Activated naive CD8-positive, alpha-beta T cell treated with anti-CD3 and anti-CD28 coated beads for 36 hours (primary cell): ENCODE measurements at regions not wholly inside any gene's neighbourhood (a gene's known extent, or its start where the extent isn't known, plus 50 kb on each side); places are given as distances from the start of the nearest gene placed in this dataset.
"Not testable (repeated sequence)": the region's sequence is repeated elsewhere in the genome, so short reads cannot be mapped to it uniquely, and the experiment has no call there.

Experiments used
- DNase-seq: peaks from one replicate; pipeline ENCODE4 v3.0.0; 2021
- H3K27ac Mint-ChIP-seq: one replicate; pipeline ENCODE4 v1.8.0; 2022; ENCODE audit warnings: mild to moderate bottlenecking, moderate library complexity, mixed read lengths
- H3K27me3 Mint-ChIP-seq: one replicate; pipeline ENCODE4 v1.8.0; 2022; ENCODE audit warnings: mild to moderate bottlenecking, mixed read lengths
- H3K36me3 Mint-ChIP-seq: one replicate; pipeline ENCODE4 v1.8.0; 2021; ENCODE audit warnings: mild to moderate bottlenecking, mixed read lengths
- H3K4me1 Mint-ChIP-seq: one replicate; pipeline ENCODE4 v1.8.0; 2021; ENCODE audit warnings: mixed read lengths
- H3K4me3 Mint-ChIP-seq: one replicate; pipeline ENCODE4 v1.8.0; 2022; ENCODE audit warnings: mild to moderate bottlenecking, moderate library complexity, mixed read lengths
- H3K9me3 Mint-ChIP-seq: one replicate; pipeline ENCODE4 v1.8.0; 2022; ENCODE audit warnings: mixed read lengths

GRCh38 chr2:71962911-71963694 is 184.6 kb downstream of the CYP26B1 start:
- Mint-ChIP-seq H3K36me3 (no peaks in the 10 kb centered on the region), H3K27ac (no peak overlapping the region), H3K27me3 (peaks cover 3% of the 10 kb centered on the region), H3K4me1 (no peaks in the 10 kb centered on the region), H3K9me3 (peaks cover 15% of the 10 kb centered on the region), H3K4me3 (no peak overlapping the region)
- no peak for DNase-seq

- Mint-ChIP-seq H3K4me3 (no peak overlapping the region), H3K27me3 (peaks cover 3% of the 10 kb centered on the region), H3K4me1 (no peaks in the 10 kb centered on the region), H3K36me3 (no peaks in the 10 kb centered on the region), H3K27ac (no peak overlapping the region), H3K9me3 (peaks cover 20% of the 10 kb centered on the region)
- no peak for DNase-seq
Measured at GRCh38 chr2:71962350-71962749, 185.3 kb downstream of the CYP26B1 start.

GRCh38 chr2:71961289-71962027 is 186.2 kb downstream of the CYP26B1 start:
- no peak for DNase-seq
- Mint-ChIP-seq H3K36me3 (no peaks in the 10 kb centered on the region), H3K27ac (no peak overlapping the region), H3K4me1 (no peaks in the 10 kb centered on the region), H3K27me3 (peaks cover 3% of the 10 kb centered on the region), H3K4me3 (no peak overlapping the region), H3K9me3 (peaks cover 25% of the 10 kb centered on the region)

- no peak overlapping the region for H3K27ac Mint-ChIP-seq
- DNase-seq: no peak
- peaks cover 30% of the 10 kb centered on the region for H3K9me3 Mint-ChIP-seq
- peaks cover 6% of the 10 kb centered on the region for H3K27me3 Mint-ChIP-seq
- H3K4me1 Mint-ChIP-seq: no peaks in the 10 kb centered on the region
- H3K4me3 Mint-ChIP-seq: no peak overlapping the region
- H3K36me3 Mint-ChIP-seq: no peaks in the 10 kb centered on the region
Measured at GRCh38 chr2:71959494-71959893, 188.2 kb downstream of the CYP26B1 start.

- not testable (repeated sequence) for H3K36me3 Mint-ChIP-seq, H3K27me3 Mint-ChIP-seq, H3K27ac Mint-ChIP-seq, H3K4me1 Mint-ChIP-seq, H3K4me3 Mint-ChIP-seq, DNase-seq
- peaks cover 30% of the 10 kb centered on the region for H3K9me3 Mint-ChIP-seq
Measured at GRCh38 chr2:71958426-71958825, 189.2 kb downstream of the CYP26B1 start.

- Mint-ChIP-seq H3K9me3 (peaks cover 12% of the 10 kb centered on the region), H3K27ac (no peak overlapping the region), H3K27me3 (peaks cover 8% of the 10 kb centered on the region), H3K36me3 (no peaks in the 10 kb centered on the region), H3K4me3 (no peak overlapping the region), H3K4me1 (no peaks in the 10 kb centered on the region)
- DNase-seq: no peak
Measured at GRCh38 chr2:71952572-71953188, 195.0 kb downstream of the CYP26B1 start.

GRCh38 chr2:71951718-71952404 is 195.8 kb downstream of the CYP26B1 start:
- Mint-ChIP-seq H3K4me1 (no peaks in the 10 kb centered on the region), H3K4me3 (no peak overlapping the region), H3K27ac (no peak overlapping the region), H3K9me3 (peaks cover 6% of the 10 kb centered on the region), H3K36me3 (no peaks in the 10 kb centered on the region), H3K27me3 (peaks cover 8% of the 10 kb centered on the region)
- no peak for DNase-seq

GRCh38 chr2:71951083-71951468 is 196.6 kb downstream of the CYP26B1 start:
- DNase-seq: no peak
- H3K27me3 Mint-ChIP-seq: peaks cover 8% of the 10 kb centered on the region
- no peak overlapping the region for H3K27ac Mint-ChIP-seq
- no peak overlapping the region for H3K4me3 Mint-ChIP-seq
- no peaks in the 10 kb centered on the region for H3K4me1 Mint-ChIP-seq
- peaks cover 2% of the 10 kb centered on the region for H3K9me3 Mint-ChIP-seq
- H3K36me3 Mint-ChIP-seq: no peaks in the 10 kb centered on the region

- H3K9me3 Mint-ChIP-seq: peaks cover 1% of the 10 kb centered on the region
- no peak overlapping the region for H3K4me3 Mint-ChIP-seq
- no peaks in the 10 kb centered on the region for H3K4me1 Mint-ChIP-seq
- no peaks in the 10 kb centered on the region for H3K36me3 Mint-ChIP-seq
- no peak overlapping the region for H3K27ac Mint-ChIP-seq
- peaks cover 8% of the 10 kb centered on the region for H3K27me3 Mint-ChIP-seq
- DNase-seq: no peak
Measured at GRCh38 chr2:71950256-71951082, 197.2 kb downstream of the CYP26B1 start.

- Mint-ChIP-seq H3K4me1 (no peaks in the 10 kb centered on the region), H3K4me3 (no peak overlapping the region), H3K36me3 (no peaks in the 10 kb centered on the region), H3K9me3 (no peaks in the 10 kb centered on the region), H3K27ac (no peak overlapping the region), H3K27me3 (peaks cover 5% of the 10 kb centered on the region)
- DNase-seq: no peak
Measured at GRCh38 chr2:71949537-71949798, 198.2 kb downstream of the CYP26B1 start.

- H3K27me3 Mint-ChIP-seq: peaks cover 5% of the 10 kb centered on the region
- H3K4me1 Mint-ChIP-seq: no peaks in the 10 kb centered on the region
- no peaks in the 10 kb centered on the region for H3K9me3 Mint-ChIP-seq
- H3K4me3 Mint-ChIP-seq: no peak overlapping the region
- no peak for DNase-seq
- no peak overlapping the region for H3K27ac Mint-ChIP-seq
- H3K36me3 Mint-ChIP-seq: no peaks in the 10 kb centered on the region
Measured at GRCh38 chr2:71948781-71949536, 198.7 kb downstream of the CYP26B1 start.

- Mint-ChIP-seq H3K27ac (no peak overlapping the region), H3K27me3 (peaks cover 1% of the 10 kb centered on the region), H3K36me3 (no peaks in the 10 kb centered on the region), H3K4me1 (no peaks in the 10 kb centered on the region), H3K4me3 (no peak overlapping the region), H3K9me3 (no peaks in the 10 kb centered on the region)
- no peak for DNase-seq
Measured at GRCh38 chr2:71947809-71948208, 199.9 kb downstream of the CYP26B1 start.

GRCh38 chr2:71945603-71945959 is 202.1 kb downstream of the CYP26B1 start:
- DNase-seq: no peak
- Mint-ChIP-seq H3K27me3 (peaks cover 4% of the 10 kb centered on the region), H3K4me3 (no peak overlapping the region), H3K9me3 (no peaks in the 10 kb centered on the region), H3K27ac (no peak overlapping the region), H3K4me1 (no peaks in the 10 kb centered on the region), H3K36me3 (no peaks in the 10 kb centered on the region)
